ENCODE measurements at regions not wholly inside any gene's neighbourhood (a gene's known extent, or its start where the extent isn't known, plus 50 kb on each side); places are given as distances from the start of the nearest gene placed in this dataset.

DNA sequence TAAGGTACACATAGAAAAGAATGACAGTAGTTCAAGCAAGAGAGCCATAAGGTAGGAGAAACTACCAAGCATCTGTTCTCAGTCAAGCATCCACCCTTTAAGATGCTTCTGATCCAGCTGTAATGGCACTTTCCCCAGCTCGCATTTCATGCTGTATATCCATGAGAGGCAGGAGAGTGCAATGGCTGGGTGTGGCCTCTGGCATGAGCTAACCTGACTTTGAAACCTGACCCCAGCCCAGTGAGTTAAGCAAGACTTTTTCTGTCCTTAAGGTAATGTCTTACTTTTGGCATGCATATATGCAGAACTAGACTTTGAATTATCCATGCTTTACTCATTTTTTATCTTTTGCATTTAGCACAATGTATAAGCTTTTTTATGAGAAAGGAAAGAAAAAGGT is 79.8 kb upstream of the CNTN5 start:
- TF ChIP-seq, protein P1, sequence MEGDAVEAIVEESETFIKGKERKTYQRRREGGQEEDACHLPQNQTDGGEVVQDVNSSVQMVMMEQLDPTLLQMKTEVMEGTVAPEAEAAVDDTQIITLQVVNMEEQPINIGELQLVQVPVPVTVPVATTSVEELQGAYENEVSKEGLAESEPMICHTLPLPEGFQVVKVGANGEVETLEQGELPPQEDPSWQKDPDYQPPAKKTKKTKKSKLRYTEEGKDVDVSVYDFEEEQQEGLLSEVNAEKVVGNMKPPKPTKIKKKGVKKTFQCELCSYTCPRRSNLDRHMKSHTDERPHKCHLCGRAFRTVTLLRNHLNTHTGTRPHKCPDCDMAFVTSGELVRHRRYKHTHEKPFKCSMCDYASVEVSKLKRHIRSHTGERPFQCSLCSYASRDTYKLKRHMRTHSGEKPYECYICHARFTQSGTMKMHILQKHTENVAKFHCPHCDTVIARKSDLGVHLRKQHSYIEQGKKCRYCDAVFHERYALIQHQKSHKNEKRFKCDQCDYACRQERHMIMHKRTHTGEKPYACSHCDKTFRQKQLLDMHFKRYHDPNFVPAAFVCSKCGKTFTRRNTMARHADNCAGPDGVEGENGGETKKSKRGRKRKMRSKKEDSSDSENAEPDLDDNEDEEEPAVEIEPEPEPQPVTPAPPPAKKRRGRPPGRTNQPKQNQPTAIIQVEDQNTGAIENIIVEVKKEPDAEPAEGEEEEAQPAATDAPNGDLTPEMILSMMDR (IDR thresholded peaks at IDR 0.05 in 8 of 11, conservative IDR thresholded peaks at IDR 0.05 in 3 of 11) = no peak
- TF ChIP-seq POLR2AphosphoS5 (IDR thresholded peaks at IDR 0.05) = no peak
